ENCODE measurements at regions not wholly inside any gene's neighbourhood (a gene's known extent, or its start where the extent isn't known, plus 50 kb on each side); places are given as distances from the start of the nearest gene placed in this dataset.

- H3K9ac ChIP-seq (ENCODE audit: extremely low read depth, insufficient read length, low read length), result no peak overlapping the region
- Mint-ChIP-seq H3K36me3 (ENCODE audit: insufficient read depth in 1 of 3, low read depth in 3 of 3) (no peaks in the 10 kb centered on the region), H3K9me3 (no peaks in the 10 kb centered on the region; a peak in 2 of 5 replicates), H3K27me3 (ENCODE audit: low read depth) (no peaks in the 10 kb centered on the region), H3K4me1 (no peaks in the 10 kb centered on the region), H3K4me3 (no peak overlapping the region), H3K27ac (no peak overlapping the region)
- no peak for TF ChIP-seq CTCF (conservative IDR thresholded peaks at IDR 0.05)
- H3K23ac ChIP-seq (ENCODE audit: insufficient read length, low read depth, low read length), result no peak overlapping the region
- no peaks in the 10 kb centered on the region for H3K9me3 ChIP-seq (ENCODE audit: control insufficient read depth, low read depth, low read length)
- H3K56ac ChIP-seq (ENCODE audit: insufficient read length, low read depth, low read length), result no peak overlapping the region
- H3T11ph ChIP-seq (ENCODE audit: low read length), result no peak overlapping the region
- H3K4ac ChIP-seq (ENCODE audit: low read depth, low read length), result no peak overlapping the region
- H2AK5ac ChIP-seq (ENCODE audit: insufficient read length, low read length), result no peak overlapping the region
- H4K5ac ChIP-seq (ENCODE audit: insufficient read length, low read depth, low read length), result no peak overlapping the region
- no peak overlapping the region for H3K4me2 ChIP-seq (ENCODE audit: insufficient read depth, insufficient read length, low read length)
- H2BK12ac ChIP-seq (ENCODE audit: insufficient read length, low read depth, low read length), result no peak overlapping the region
- H2BK15ac ChIP-seq (ENCODE audit: low read depth, low read length), result no peak overlapping the region
- H2BK20ac ChIP-seq (ENCODE audit: low read depth, low read length, poor library complexity, severe bottlenecking), result no peak overlapping the region
- H3K23me2 ChIP-seq (ENCODE audit: insufficient read length, low read depth, low read length, poor library complexity, severe bottlenecking), result no peaks in the 10 kb centered on the region
- no peaks in the 10 kb centered on the region for H3K27me3 ChIP-seq (ENCODE audit: insufficient read depth, low read length)
- H2BK5ac ChIP-seq (ENCODE audit: insufficient read length, low read length), result no peak overlapping the region
- H3K27ac ChIP-seq (ENCODE audit: insufficient read length, low read depth, low read length), result no peak overlapping the region
- H4K8ac ChIP-seq (replicated peaks; ENCODE audit: insufficient read length, low read depth, low read length), result no peak overlapping the region
- no peak overlapping the region for H3K18ac ChIP-seq (ENCODE audit: insufficient read length, low read depth, low read length)
- H4K20me1 ChIP-seq (ENCODE audit: control insufficient read depth, insufficient read depth, insufficient read length), result no peaks in the 10 kb centered on the region
- WGBS (ENCODE audit: extremely low coverage, insufficient read length, low lambda C conversion rate), result no CpG with 5 or more reads among the region's 2 CpGs
- H3K79me2 ChIP-seq (ENCODE audit: insufficient read depth, low read length), result no peaks in the 10 kb centered on the region
- no peak for DNase-seq
- H3K79me1 ChIP-seq (ENCODE audit: insufficient read depth, low read depth, low read length, poor library complexity, severe bottlenecking), result no peaks in the 10 kb centered on the region
- H2AFZ ChIP-seq (ENCODE audit: low read length), result no peak overlapping the region
- no peaks in the 10 kb centered on the region for H3K4me1 ChIP-seq (ENCODE audit: insufficient read depth, low read length)
- no peak overlapping the region for H2BK120ac ChIP-seq (ENCODE audit: low read depth, low read length, poor library complexity, severe bottlenecking)
- H4K91ac ChIP-seq (ENCODE audit: insufficient read length, low read depth, low read length), result no peak overlapping the region
- H3K14ac ChIP-seq (ENCODE audit: insufficient read depth, low read length), result no peak overlapping the region
These were observed 515.5 kb downstream of the C12orf50 start for GRCh38 chr12:87513536-87514280.
